Left renal cortex interstitium (tissue), 4 donors: ENCODE measurements at regions not wholly inside any gene's neighbourhood (a gene's known extent, or its start where the extent isn't known, plus 50 kb on each side); places are given as distances from the start of the nearest gene placed in this dataset.

Source experiments
- DNase-seq, 4 donors: peaks; one replicate each; pipeline ENCODE4 v3.0.0-alpha.2; 2013; ENCODE audit warnings: low read depth in 4 of 4, low spot score in 2 of 4, missing footprints in 1 of 4

DNA sequence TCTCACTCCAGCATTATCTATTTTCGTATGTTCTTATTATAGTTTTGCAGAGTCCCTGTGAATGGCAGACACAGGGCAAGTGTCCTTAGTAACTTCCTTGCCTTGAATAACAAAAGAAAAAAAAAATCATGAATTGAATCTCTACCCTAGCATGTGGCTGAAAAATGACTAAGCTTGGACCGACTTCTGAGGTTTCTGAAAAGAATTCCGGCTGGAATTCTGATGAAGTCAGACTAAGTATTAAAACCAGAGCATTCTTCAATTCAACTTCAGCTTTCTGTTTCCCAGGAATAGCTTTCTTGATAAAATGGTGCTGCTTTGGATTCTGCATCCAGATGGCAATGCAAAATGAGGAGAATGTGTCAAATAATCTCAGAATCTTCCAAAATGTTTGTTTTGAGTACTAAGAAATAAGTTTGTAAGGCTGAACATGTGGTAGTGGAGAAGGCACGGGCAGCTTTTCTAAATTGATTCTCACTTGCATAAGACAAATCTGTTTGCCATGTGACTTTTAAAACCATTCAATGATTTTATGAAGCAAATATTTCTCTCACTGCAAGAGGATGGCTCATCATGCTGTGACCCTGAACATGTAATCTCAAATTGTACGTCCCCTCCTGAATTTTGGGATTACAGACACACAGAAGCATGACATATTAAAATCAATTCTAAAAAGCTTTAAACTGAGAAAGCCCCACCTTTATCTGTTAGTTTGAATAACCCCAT, 1462.8 kb upstream of the LRRTM1 start:
- no peak for DNase-seq

DNA sequence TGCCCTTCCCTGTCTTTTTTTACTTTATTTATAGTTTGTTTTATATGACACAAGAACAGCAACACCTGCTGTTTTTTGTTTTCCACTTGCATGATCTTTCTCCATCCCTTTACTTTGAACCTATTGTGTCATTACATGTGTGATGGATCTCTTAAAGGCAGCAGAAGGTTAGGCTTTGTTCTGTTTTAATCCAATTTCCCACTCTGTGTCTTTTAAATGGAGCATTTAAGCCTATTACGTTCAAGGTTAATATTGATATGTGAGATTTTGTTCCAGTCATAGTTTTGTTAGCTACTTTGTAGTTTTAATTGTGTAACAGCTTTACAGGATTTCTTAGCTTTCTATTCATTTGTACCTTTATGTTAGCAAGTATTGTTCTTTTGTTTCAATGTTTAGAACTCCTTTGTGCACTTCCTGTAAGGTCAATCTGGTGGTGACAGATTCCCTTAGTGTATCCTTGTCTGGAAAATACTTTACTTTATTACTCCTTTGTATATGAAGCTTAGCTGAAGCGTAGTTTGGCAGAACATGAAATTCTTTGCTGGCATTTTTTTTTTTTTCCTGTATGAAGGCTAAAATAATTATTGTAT, 1443.0 kb upstream of the LRRTM1 start:
- DNase-seq, result no peak

DNA sequence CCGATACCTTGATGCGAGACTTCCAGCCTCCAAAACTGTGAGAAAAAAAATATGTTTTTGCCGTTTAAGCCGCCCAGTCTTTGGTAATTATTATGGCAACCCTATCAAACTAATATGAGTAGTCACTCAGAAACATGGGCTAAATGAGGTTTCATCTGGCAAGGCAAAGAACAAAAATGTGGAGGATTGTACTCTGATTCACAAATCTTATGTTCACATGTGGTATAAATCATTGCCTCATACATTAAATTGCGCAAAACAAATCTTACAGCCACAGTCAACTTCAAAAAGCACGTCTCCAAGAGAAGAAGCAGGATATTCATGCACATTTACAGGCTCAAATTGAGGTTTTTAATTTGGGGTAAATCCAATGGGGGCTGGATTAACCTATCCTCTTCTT, 1435.4 kb upstream of the LRRTM1 start:
- DNase-seq, result no peak

DNA sequence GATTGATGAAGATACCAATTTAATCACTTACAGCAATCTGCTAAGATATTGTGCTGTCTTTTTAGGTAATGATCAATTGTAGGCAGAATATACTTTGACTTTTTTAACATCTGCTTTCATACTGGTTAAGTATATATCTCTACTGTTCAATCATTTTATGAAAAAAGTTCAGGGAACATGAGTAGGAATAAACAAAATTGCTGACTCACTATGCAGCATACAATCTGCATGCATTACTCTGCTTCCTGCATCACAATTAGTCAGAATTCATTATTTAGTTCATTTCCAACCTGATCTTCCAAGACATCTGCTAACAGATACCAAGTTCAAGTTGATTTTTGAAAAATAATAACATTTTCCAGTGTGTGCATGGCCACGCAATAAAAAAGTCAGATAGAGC, 1430.4 kb upstream of the LRRTM1 start:
- DNase-seq, result no peak

DNA sequence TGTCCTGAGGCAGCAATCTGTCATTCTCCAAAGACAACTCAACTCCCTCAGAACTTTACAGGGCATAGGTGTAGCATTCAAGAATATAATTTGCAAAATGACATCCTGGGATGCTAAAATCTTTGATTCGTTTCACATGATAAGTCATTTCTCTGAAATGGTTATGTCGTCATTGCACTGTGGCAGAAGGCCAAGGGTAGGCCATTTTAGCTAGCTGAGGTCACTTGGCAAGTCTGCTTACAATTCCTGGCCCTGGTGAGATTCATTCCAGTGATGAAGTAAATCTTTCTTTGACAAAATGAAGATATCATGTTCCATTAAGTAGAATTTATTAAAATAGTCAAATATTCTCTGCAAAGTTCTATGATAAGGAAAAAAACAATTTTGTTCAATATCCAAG, 1410.3 kb upstream of the LRRTM1 start:
- no peak for DNase-seq

DNA sequence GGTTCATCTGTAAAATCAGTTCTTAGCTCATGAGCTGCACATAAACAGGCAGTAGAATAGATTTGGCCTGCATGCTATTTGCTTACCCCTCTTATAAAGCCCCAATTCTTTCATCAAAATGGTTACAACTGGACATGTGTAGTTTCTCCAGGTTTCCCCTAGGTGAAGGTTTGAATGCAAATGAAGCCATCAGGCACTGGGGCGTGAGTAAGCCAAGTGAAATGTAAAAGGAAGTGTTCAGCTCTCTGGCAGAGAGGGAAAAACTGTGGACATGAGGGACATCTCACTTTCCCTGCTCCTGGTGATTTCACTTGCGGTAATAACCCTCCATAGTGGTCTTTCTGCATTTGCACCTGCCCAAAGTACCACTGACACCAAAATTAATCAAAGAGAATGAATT, 1402.3 kb upstream of the LRRTM1 start:
- no peak for DNase-seq

DNA sequence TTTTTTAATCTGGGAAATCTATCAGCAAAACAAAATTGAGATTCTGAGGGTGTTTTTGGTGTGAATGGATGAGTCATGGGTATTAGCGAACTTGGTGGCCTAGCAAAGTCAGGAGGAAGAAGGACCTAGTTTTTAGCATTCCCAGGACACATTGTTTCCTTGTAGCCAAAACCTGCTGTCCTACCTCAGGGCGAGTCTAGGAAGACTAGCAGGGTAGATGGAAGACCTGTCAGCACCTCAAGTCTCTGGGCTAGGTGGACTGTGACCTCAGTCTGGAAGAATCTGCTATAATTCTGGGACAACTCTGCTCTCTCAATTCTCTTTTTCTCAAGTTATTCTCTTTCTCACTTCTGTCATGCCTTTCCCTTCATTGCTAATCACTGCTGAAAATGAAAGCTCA, 1399.3 kb upstream of the LRRTM1 start:
- DNase-seq, result no peak

DNA sequence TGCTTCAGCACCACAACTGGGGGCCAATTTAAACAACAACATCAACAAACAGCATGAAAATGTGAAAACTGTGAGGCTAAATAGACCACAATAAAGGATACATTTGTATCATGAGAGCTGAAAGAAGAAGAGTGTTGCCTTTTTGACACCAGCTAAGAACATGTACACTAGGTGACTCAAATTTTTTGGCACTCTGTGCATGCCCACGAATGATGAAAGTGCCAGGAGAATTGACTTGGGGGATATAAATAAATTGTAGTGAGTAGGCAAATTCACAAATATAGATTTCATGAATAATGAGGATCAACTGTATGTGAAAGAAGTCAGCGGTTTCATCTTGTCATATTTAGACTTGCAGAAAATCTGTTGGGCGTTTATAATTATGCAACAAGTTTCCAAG, 1388.0 kb upstream of the LRRTM1 start:
- DNase-seq, result no peak

DNA sequence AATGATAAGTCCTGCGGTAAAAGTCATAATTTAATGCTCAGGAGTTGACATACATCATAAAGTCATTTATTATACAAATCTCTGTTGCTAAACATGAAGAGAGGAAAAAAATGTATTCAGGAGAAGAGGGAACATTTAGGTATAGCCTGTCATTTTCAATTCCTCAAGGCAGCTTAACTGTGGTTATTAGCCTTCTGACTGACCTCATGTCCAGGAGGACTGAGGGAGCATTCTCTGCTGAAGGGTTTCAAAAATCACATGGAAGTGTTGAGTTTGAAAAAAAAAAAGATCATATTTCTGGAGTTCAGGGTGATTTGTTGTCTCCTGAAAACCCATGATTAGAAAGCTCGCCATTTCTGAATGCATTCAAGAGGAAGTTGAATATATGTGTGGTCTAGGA, 1371.1 kb upstream of the LRRTM1 start:
- no peak for DNase-seq

DNA sequence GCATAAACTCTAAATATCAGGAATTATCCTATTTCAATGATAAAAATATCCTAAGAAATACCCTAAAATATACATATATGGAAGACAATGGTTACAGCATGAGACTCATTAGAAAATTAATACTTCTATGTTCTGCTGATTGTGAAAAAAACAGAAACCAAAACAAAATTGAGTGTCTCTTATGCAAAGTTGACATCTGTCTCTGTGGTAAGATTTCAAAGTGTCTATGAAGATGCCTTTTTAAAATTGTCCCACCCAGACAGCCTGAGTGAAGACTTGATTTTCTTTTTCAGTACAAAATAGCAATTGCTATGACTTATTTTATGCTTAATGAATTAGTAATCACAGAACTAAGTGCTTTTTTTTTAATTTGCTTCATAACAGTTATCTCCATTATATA, 1368.4 kb upstream of the LRRTM1 start:
- DNase-seq, result no peak

DNA sequence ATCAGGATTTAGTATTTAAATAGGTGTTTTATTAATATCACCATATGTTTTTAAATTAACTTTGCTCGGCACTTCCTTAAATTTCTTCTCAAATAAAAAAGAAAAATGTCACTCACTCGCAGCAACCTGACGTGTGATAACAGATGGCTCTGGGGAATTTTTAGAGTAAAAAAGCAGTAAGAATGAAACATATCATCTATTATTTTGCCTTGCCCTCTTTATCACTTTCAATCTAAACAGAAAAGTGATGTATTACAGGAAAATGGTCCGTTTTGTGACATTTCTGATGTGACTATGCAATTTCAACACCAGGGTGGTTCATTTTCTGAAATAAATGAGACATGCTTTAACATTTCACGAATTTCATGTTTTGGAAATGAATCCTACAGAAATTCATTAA, 1368.0 kb upstream of the LRRTM1 start:
- no peak for DNase-seq

DNA sequence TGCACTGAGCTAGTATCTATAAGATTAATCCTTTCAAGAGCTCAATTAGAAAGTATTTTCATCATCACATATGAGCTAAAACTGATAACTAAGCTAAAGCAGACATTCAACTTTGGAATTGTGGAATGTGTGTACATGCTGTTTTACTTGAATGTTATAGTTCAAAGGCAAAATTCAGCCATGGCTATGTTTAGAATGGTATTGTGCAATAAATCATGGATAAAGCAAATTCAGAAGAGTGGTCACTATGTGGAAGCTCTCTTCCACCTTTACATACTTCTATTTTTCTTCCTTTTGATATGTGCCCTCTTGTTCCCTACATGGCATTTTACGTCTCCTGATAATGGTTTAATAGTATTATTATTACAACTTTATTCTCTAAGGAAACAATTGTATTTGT, 1366.3 kb upstream of the LRRTM1 start:
- DNase-seq, result no peak

DNA sequence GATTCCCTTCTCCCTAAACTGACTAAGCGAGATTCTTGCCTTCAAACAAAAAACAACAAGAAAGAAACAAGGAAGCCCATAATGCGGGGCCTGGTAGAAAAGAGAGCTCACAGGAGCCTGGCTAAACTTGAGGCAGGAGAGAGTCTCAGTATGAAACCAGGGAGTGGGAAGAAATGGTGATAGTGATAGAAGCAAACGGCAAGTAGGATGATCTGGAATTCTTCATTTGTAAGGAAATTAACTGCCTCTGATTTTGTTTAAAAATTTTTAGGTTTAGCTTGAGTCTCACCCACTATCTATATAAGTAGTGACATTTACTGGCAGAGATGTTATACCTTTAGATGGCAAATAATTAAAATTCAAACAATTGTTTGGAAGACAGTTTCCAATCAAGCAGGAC, 1356.5 kb upstream of the LRRTM1 start:
- DNase-seq, result no peak

DNA sequence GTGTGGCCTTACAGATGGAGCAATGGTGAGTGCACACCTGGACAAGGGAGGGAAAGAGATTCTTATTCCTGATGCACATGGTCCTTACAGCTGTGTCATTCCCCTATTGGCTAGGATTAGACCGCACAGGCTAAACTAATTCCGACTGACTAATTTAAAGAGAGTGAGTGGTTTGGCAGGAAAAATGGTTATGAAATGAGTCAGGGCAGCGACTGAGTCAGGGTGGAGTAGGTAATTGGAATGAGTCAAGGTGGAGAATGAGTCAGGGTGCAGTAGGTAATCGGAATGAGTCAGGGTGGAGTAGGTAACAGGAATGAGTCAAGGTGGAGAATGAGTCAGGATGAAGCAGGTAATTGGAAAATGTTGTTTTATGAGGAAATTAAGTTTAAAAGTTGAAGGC, 1353.7 kb upstream of the LRRTM1 start:
- no peak for DNase-seq

DNA sequence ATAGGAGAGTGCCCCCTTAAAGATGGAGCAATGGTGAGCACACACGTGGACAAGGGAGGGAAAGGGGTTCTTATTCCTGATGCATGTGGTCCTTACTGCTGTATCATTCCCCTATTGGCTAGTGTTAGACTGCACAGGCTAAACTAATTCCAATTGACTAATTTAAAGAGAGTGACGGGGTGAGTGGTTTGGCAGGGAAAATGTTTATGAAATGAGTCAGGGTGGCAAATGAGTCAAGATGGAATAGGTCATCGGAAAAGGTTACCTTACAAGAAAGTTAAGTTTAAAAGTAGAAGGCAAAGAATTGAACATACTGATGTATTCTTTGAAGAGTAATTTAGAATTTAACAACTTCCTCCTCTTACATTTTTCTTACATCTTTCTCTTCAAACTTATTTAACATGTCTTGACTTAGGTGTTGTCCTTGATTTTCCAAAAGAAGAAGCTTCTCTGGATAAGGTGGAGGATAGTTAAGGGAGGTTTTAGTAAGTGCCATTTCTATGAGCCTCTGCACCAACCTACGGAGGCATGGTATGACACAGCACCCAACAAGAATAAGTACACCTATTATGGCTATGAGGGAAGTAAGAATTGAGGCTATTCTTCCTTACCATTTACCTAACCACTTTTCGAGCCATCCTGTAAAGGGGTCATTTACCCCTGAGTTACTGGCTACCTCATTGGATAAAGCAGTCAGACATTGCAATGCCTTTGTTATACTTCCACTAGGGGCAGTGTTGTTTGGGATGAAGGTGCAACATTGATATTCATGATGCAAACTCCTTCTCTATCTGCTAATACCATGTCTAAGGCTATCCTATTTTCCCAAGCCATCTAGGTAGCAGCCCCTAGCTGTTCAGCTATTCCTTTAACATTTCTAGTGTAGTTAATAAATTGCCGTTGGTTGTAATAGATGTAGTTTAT, 1345.8 kb upstream of the LRRTM1 start:
- no peak for DNase-seq

DNA sequence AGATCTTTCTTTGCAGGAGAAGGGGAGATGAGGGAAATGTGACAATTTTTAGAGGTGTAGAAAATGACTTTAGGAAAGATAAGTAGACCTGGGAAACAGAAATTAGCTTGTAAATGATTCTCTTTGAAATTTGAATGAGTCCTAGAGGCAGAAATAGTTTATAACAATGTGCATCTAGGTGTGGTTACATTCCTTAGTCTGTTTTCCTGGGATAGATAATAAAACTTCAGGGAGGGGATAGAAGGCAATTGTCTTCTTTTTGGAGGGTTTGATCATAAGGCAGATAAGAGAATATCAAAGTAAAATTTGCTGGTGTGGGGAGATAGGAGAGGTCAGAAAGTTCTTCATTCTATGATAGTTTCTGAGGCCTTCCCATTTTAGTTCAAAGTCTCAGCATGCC, 1344.3 kb upstream of the LRRTM1 start:
- DNase-seq, result no peak

DNA sequence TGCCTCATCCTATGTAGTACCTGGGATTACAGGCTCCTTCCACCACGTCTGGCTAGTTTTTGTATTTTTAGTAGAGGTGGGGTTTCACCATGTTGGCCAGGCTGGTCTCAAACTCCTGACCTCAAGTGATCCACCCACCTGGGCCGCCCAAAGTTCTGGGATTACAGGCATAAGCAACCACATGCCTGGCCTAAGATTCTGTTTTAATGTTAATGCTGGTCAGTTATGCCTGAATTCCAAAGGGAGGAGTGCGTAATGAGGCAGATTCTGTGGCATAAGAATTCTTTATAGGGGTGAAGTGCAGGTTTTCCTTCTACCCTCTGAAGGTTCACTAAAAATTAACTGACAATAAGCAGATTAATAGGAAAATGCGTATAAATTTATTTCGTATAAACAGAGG, 1343.8 kb upstream of the LRRTM1 start:
- no peak for DNase-seq

DNA sequence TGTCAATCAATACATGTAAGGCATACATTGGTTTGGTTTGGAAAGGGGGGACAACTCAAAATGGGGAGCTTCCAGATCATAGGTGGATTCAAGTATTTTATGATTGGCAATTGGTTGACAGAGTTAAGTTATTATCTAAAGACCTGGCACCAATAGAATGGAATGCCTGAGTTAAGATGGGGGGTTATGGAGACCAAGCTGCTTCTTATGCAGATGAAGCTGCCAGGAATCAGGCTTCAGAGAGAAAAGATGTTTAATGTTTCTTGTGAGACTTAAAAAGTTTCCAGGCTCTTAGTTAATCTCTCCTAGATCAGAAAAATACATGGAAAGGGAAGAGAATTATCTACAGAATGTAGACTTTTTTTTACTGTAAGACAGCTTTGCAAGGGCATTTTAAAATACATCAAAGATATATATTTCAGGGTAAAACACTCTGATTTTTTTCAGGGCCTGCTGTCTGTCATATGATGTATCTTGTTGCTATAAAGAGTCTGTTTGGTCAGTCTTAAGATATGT, 1343.2 kb upstream of the LRRTM1 start:
- DNase-seq, result no peak

DNA sequence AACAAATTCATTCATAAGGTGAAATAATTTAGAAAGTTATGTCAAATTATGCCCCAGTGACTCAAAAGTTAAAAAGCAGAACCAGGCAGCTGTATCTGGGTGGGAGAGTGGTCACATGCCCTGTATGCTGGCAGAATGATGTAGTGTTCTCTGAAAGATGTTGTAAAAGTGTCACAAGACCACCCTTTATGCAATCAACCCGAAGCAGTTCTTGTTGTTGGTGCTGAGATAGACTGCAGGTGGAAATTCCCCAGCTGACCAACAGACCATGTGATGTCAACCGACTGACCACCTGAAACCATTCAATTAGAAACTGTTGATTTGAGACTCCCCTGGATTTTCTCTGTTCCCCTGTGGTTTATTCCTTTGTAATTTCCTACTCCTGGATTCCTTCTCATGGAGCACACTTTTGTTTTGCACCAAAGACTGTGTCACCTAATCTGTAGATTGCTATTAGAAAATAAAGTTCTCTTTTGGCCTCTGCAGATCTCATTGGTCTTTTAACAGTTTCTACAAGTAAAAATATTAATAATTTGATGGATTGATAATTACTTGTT, 1341.3 kb upstream of the LRRTM1 start:
- peak in 1 of 4 donors; percentile 4 for DNase-seq

DNA sequence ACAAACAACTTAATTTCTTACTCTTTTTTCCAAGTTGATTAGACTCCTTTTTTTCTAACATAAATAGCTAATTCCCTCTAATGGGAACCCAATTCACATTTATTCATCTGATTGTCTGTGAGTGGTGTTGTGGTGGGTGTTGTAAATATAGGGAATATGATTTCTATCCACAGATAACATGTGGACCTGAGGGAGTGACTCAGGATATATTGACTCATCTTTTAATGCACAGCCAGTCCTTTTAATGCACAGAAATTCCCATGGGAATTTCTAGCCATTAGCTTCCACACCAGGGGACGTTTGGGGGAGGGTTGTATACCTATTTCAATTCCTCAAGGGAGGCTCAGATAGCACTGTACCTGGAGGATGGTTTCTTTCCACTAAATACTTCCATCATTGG, 1339.6 kb upstream of the LRRTM1 start:
- DNase-seq, result no peak

DNA sequence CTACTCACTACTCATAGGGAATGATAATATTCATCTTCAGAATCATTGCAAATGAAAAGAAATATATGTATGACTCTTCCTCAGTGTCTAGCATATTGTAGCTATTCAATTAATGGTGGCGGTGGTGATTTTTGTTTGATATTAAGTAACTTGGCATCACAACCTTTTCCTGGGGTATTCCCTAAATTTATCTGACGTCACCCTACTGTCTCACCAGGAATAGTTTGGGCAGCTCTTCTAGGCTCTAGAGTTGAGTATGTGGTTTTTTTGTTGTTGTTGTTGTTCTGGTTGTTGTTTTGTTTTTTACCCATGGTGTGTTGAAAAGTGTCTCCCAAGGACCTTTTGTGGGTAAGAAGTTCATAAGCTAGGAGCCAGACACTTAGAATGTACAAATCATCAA, 1320.3 kb upstream of the LRRTM1 start:
- DNase-seq, result no peak
